K562 (cell line): ENCODE measurements at regions not wholly inside any gene's neighbourhood (a gene's known extent, or its start where the extent isn't known, plus 50 kb on each side); places are given as distances from the start of the nearest gene placed in this dataset.
A peak's percentile ranks its signal among the peaks of the same experiment; 100 is the strongest.

Experiments used
- ATAC-seq: fragments of 200-7000 bp; cut with Tn5 transposase; 3 replicates; pipeline ENCODE4 v1.9.1; 2020; ENCODE audit warnings: moderate library complexity
- BruUV-seq: library from RNA; stranded (reverse); fragments of 400-500 nt; replicated peaks from 2 replicates; lab custom pipeline; 2021; lab: Mats Ljungman, UMichigan
- CTCF ChIA-PET: fragments of 300-600 bp; formaldehyde crosslinking; extraction: SDS; loops from one replicate; lab custom pipeline; 2021; ENCODE audit warnings: low intra/inter-chr PET ratio; lab: Yijun Ruan, JAX
- POLR2A ChIA-PET: fragments of 300-600, 350-650 bp; sonication (Branson Sonifier 250); formaldehyde crosslinking; extraction: SDS; loops from one replicate; lab custom pipeline; 2021; ENCODE audit warnings: antibody characterized with exemption, inconsistent platforms; lab: Yijun Ruan, JAX
- DNase-seq, 4 experiments: peaks; one replicate each; pipeline versions ENCODE4 v3.0.0 to v3.0.0-alpha.2; 2011 to 2018; ENCODE audit warnings: low spot score in 3 of 4, mixed read lengths in 3 of 4; ENCODE audit errors: extremely low read depth in 1 of 4
- FAIRE-seq: peaks from 2 replicates; lab custom pipeline; 2011; peaks lifted over from hg19 to GRCh38; lab: Jason Lieb, UNC
- H2AFZ ChIP-seq: 2 replicates; pipeline ENCODE4 v1.6.0; 2011; ENCODE audit warnings: low read depth, low read length, control low read depth, inconsistent platforms
- H3K27ac ChIP-seq: fragments of 200-600 bp; 3 replicates; pipeline ENCODE4 v1.8.0; 2011; ENCODE audit warnings: low read depth, mild to moderate bottlenecking, control low read depth, inconsistent platforms, low read length, moderate library complexity, mixed read lengths; ENCODE audit errors: extremely low read depth
- H3K27me3 ChIP-seq, 2 experiments: fragments of 300-600 bp in 1 of 2; 2 replicates in 1 of 2; 3 replicates in 1 of 2; pipeline versions ENCODE4 v1.6.0 to v1.8.0; 2011; ENCODE audit warnings: inconsistent platforms in 2 of 2, low read length in 2 of 2, mild to moderate bottlenecking in 1 of 2, mixed read lengths in 1 of 2, moderate library complexity in 1 of 2; ENCODE audit not compliant: control insufficient read depth in 2 of 2, insufficient read depth in 2 of 2
- H3K36me3 ChIP-seq: fragments of 300-600 bp; 3 replicates; pipeline ENCODE4 v1.8.0; 2011; ENCODE audit warnings: mild to moderate bottlenecking, low read length, inconsistent platforms; ENCODE audit not compliant: control insufficient read depth, insufficient read depth
- H3K4me1 ChIP-seq, 2 experiments: fragments of 200-600 bp in 1 of 2; replicated peaks in 1 of 2; 2 replicates in 1 of 2; 3 replicates in 1 of 2; pipeline versions ENCODE4 v1.5.1 to v1.8.0; 2011; ENCODE audit warnings: inconsistent platforms in 2 of 2, low read length in 2 of 2, mild to moderate bottlenecking in 1 of 2, mixed read lengths in 1 of 2, moderate library complexity in 1 of 2; ENCODE audit not compliant: control insufficient read depth in 2 of 2, insufficient read depth in 2 of 2
- H3K4me2 ChIP-seq: 2 replicates; pipeline ENCODE4 v1.6.1; 2011; ENCODE audit warnings: low read length, control low read depth, inconsistent platforms, mixed read lengths; ENCODE audit not compliant: insufficient read depth
- H3K4me3 ChIP-seq: fragments of 200-600 bp; sonication (generic), shearing (Covaris generic); 2 replicates; pipeline ENCODE4 v1.5.1; 2016; ENCODE audit warnings: control low read depth, inconsistent platforms
- H3K79me2 ChIP-seq: fragments of 200-600 bp; 3 replicates; pipeline ENCODE4 v1.8.0; 2011; ENCODE audit warnings: low read length, inconsistent platforms; ENCODE audit not compliant: control insufficient read depth, insufficient read depth
- H3K9ac ChIP-seq, 2 experiments: 2 replicates each; pipeline versions ENCODE4 v1.6.0 to v1.6.1; 2011; ENCODE audit warnings: low read depth in 2 of 2, low read length in 2 of 2, control low read depth in 1 of 2, inconsistent platforms in 1 of 2, mild to moderate bottlenecking in 1 of 2, mixed read lengths in 1 of 2; ENCODE audit not compliant: insufficient read depth in 1 of 2
- H3K9me1 ChIP-seq: one replicate; pipeline ENCODE4 v1.6.0; 2011; ENCODE audit warnings: inconsistent platforms, mild to moderate bottlenecking, low read length, moderate library complexity; ENCODE audit not compliant: control insufficient read depth, insufficient read depth
- H3K9me3 ChIP-seq: replicated peaks from 2 replicates; pipeline ENCODE4 v1.5.1; 2011; ENCODE audit warnings: low read depth, low read length, inconsistent platforms; ENCODE audit not compliant: control insufficient read depth, insufficient read depth
- H4K20me1 ChIP-seq: replicated peaks from 2 replicates; pipeline ENCODE4 v1.6.1; 2011; ENCODE audit warnings: low read length, inconsistent platforms, mixed read lengths; ENCODE audit not compliant: control insufficient read depth, insufficient read depth
- CBFA2T3 ChIP-seq: fragments of 450-650 bp; IDR thresholded peaks from 2 replicates; pipeline ENCODE4 v1.6.1; 2017
- FOSL1 ChIP-seq: fragments of 200-800 bp; sonication (Bioruptor generic); conservative IDR thresholded peaks from 2 replicates; pipeline ENCODE4 v1.6.1; 2016; ENCODE audit warnings: missing genetic modification characterization, missing compliant biosample characterization
- ZNF431 ChIP-seq: sonication (generic); formaldehyde crosslinking; IDR thresholded peaks from 2 replicates; pipeline ENCODE4 v1.8.0; 2022; ENCODE audit warnings: mild to moderate bottlenecking, missing genetic modification reagents
- WGBS: fragments of 100-300 bp; shearing (Covaris generic); methylation state at CpG from one replicate; pipeline ENCODE4 v1.1.6; 2016; ENCODE audit warnings: low coverage, mixed read lengths; ENCODE audit not compliant: insufficient coverage; ENCODE audit errors: missing lambda C conversion rate; 5-methylcytosine and 5-hydroxymethylcytosine counted together
- in situ Hi-C: fragments of 300-500 bp; cut with MboI; formaldehyde crosslinking; loops from 4 replicates; pipeline ENCODE4 v1.15.0; 2018; ENCODE audit warnings: inconsistent platforms, mixed read lengths
- intact Hi-C: fragments of 100-400 bp; cut with micrococcal nuclease; formaldehyde crosslinking; loops from 2 replicates; pipeline ENCODE4 v1.14.2; 2022

DNA sequence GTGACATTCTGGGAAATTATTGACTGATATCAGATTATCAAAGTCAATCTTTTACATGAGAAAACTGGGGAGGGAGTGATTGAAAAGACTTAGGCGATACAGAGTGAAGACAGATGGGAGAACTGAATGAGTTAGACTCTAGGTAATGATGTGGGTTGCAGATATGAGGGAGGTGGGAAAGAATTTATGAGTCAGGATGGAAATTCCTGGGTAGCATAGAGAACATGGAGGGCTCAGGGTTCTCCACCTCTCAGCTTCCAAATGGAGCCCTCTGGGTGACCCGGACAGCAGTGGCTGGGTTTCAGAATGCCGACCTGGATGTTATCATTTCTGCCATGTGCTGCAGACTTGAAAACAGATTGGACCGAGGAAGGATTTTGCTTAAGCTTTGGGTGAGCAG is 75.4 kb upstream of the SHB start:
- WGBS, result 0% methylated on average over 4 of the region's 4 CpGs
- no peak for FAIRE-seq

DNA sequence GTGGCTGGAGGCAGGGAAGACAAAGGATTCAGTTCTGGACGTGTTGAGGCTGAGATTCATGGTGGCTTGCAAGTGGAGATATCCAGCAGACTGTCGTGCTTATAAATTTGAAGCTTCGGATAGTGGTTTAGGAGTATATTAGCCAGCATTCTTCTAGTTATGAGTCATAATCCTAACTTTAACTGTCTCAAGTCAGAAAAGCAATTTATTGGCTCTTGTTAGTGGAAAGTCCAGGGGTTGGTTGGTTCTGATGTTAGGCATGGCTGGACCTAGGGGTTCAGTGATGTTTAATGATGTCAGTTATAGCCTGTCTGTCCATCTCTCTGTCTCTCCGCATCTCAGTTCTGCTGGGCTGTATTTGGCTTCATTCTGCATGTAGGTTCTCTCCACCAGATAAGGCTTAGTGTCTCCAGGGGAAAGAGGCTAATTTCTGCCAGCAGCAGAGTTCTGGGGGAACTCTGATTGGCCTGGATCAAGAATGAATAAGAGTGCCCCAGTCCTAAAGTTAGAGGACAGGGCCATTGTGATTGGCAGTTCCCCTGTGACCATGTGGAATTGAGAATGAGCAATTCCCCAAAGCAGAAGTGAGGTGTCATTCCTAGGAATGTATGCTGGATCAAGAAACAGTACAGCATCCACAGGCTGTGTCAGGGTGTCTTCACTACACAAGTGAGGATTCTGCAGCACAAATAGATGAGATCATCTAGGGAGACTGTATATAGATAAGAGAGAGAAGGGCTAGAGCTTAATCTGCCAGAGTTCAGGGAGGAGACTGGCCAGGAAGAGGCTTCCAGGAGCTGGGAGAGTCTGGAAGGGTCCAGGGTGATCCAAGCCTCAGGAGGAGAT is 72.9 kb upstream of the SHB start:
- peaks cover 39 to 55% of the 10 kb centered on the region in 2 experiments for H3K27me3 ChIP-seq
- no peak for ATAC-seq
- in situ Hi-C loops (no loop called here), intact Hi-C loops (no loop called here)
- no peaks in the 10 kb centered on the region for H3K79me2 ChIP-seq
- no peaks in the 10 kb centered on the region for H3K36me3 ChIP-seq
- DNase-seq, result no peak
- no peak overlapping the region for H2AFZ ChIP-seq
- WGBS, result 0% methylated on average over 4 of the region's 4 CpGs
- CTCF ChIA-PET, result no interaction called here
- H3K4me2 ChIP-seq, result no peak overlapping the region
- no peaks in the 10 kb centered on the region for H3K9me1 ChIP-seq
- no peaks in the 10 kb centered on the region for H4K20me1 ChIP-seq
- H3K9ac ChIP-seq, result no peak overlapping the region
- H3K4me3 ChIP-seq, result no peak overlapping the region
- POLR2A ChIA-PET, result interaction anchor here (0.5 kb wide), 1 partner anchor 12 kb away, joined by 3 read pairs; no protein-coding TSS in a partner anchor
- no peaks in the 10 kb centered on the region for H3K4me1 ChIP-seq
- peak; percentile 56 for TF ChIP-seq FOSL1
- no peak for TF ChIP-seq CBFA2T3
- BruUV-seq, result no TSS peak
- H3K9me3 ChIP-seq, result no peaks in the 10 kb centered on the region
- no peak for FAIRE-seq
- no peak overlapping the region for H3K27ac ChIP-seq

More for the DNA sequence above, 75.4 kb upstream of the SHB start:
- Histone ChIP-seq H3K4me1 (no peaks in the 10 kb centered on the region), H3K9me1 (no peaks in the 10 kb centered on the region), H3K9me3 (no peaks in the 10 kb centered on the region), H3K79me2 (no peaks in the 10 kb centered on the region), H2AFZ (no peak overlapping the region), H3K27me3 (peaks cover 26 to 45% of the 10 kb centered on the region in 2 experiments), H3K9ac (no peak overlapping the region), H4K20me1 (0 out of 2 replicates have a peak, but pooled peaks cover 1% of the 10 kb centered on the region), H3K4me2 (no peak overlapping the region), H3K36me3 (no peaks in the 10 kb centered on the region), H3K4me3 (no peak overlapping the region), H3K27ac (no peak overlapping the region)
- CTCF ChIA-PET, result no interaction called here
- DNase-seq (no peak), ATAC-seq (no peak)
- BruUV-seq, result no TSS peak
- no peak for TF ChIP-seq ZNF431 (CRISPR knock-in tag)
- peak; percentile 36; the same call in 1 of the 2 replicates for TF ChIP-seq FOSL1
- intact Hi-C loops, result no loop called here
- in situ Hi-C loops, result no loop called here
- POLR2A ChIA-PET, result no interaction called here
